Activated T-cell treated with anti-CD3 and anti-CD28 coated beads for 24 hours (primary cell): ENCODE measurements at regions not wholly inside any gene's neighbourhood (a gene's known extent, or its start where the extent isn't known, plus 50 kb on each side); places are given as distances from the start of the nearest gene placed in this dataset.

ENCODE experiments used
- DNase-seq: peaks from one replicate; pipeline ENCODE4 v3.0.0-alpha.2; 2020; ENCODE audit warnings: low read depth

DNA sequence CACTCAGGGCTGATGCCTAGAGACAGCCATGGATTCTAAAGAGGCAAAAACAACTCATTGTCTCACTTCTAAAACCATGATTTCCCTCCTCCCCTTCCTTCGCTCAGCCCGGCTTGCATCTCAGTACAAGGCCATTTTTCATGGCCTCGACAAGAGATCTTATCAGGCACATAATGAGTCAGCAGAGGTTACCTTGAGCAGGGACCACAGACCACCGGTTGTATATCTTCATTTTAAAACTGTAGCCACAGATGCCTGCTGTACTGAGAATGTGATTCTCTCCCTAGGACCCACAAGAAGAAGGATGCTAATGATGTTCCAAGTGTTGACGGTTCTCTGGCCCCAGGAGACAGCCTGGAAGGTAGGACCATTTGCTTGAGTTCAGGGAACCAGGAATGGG, 331.9 kb downstream of the AJAP1 start:
- DNase-seq: no peak

DNA sequence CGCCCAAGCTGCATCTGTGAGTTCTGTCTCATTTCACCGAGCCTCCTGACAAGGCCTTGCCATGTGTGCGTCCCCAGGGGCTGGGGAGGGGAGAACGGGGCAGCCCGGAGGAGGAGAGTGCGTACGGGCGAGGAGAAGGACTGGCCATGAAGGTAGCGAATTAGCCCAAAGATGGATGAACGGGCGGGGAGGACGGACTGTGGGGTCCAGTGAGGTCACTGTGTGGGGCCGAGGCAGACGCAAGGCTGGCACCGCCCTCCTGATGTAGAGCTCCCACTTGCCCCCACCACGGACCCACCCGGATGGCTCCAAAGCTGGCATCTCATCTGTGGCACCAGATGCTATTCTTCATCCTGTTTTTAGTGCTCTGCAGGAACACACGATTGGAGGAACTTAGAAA, 330.4 kb downstream of the AJAP1 start:
- DNase-seq: no peak

DNA sequence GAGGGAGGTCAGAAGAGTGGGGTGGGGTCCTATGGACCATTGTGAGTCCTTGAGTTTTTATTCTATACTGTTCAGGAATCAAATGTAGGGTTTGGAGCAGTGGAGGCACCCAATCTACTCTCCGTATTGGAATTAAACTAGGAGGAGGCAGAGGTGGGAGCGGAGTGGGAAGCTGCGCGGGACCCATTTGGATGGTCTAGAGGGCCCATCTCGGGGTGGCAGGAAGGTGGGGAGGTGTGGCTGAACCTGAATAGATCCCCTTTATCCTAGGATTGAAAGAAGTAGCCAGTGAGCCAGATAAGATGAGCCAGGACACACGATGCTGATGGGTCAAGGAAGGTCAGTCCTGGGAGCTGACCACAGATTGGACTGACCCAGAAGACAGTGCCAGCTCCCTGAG, 325.8 kb downstream of the AJAP1 start:
- no peak for DNase-seq

DNA sequence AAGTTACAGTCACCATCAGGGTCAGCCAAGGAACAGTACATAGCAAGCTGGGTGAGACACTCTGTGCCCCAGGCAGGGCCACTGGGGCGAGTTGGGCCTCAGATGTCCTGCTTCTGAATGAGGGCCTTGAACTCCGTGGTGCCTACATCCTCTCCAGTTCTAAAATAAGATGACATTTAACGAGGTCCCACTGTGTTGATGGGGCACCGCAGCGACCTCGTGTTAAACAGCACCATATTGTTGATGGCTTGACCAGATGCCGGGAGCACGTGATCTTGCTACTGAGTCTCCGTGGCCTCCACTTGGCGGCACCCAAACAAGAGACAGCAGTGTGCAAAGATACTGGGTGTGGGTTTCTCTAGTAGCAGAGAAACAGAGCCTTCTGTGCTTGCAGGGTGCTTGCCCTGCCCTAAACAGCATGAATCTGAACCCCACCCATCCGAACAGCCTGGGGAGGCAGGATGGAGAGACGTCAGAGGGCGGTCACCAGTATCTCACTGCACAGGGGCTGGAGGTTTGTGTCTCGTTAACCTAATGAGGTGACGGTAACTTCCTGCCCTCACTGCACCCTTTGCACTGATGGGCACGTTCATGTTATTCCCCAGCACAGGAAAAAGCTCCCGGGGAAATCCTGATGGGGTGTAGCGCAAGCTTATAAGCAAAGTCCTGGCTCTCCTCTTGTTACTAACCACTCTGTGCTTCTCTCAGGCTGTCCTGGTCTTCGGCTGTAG, 324.4 kb downstream of the AJAP1 start:
- no peak for DNase-seq

DNA sequence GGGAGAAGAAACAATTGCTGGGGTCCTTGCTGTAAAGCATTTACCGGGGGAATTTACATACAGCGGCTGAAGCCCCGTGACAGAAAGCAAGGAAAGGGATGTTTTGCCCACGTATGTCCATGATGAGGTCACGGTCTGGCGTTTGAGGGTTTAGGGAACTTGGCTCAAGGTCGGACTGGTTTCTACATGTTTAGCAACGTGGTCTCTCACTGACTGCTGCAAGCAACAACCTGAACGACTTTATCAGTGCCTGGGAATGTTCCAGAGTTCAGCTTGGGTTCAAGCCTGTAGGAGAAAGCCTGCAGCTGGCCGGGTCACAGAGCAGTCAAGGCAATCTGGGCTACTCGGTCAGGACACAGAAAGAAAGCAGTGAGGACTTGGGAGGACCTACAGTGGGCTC, 323.3 kb downstream of the AJAP1 start:
- no peak for DNase-seq

DNA sequence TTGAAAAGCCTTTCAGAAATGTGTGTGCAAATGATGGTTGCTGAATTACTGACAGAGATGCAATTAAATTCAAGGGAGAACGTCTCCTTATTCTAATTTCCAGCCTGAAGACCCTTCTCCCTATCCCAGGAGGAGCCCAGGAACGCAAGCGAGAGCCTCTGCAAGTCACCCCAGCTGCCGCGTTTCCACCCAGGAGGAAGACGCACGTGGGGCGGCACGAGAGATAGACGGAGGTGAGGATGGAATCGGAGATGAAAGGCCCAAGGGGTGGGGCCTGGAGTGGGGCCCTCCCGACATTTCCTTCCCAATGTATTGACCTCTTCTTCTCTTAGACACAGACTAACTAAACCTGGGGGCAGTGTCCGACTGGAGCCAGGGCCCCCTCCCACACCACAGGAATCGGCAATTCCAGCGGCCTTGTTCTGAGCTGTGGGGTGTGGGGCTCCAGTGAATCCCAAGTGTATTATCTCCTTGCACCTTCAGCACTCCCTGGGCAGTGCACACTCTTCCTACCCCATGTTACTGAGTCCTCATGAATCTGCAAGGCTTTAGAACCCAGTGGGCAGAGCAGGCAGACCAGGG, 322.5 kb downstream of the AJAP1 start:
- DNase-seq: no peak

DNA sequence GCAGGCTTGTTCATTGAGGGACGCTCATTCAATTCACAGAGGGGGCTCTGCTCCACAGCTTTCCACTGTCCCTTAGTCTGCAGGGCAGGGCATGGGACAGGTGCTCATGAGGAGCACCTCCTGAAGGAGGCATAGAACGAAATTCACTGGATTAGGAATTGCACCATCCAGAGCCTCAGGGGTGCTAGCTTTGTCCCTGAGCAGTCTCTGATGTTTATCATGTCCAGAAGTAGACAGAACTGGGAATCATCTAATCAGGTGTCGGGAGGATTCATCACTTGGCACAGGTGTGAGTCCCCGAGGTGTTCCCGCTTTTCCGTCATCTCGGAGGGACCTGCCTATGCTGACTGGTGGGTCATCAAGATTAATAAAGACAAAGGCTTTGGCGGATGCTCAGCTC, 321.4 kb downstream of the AJAP1 start:
- DNase-seq: no peak

DNA sequence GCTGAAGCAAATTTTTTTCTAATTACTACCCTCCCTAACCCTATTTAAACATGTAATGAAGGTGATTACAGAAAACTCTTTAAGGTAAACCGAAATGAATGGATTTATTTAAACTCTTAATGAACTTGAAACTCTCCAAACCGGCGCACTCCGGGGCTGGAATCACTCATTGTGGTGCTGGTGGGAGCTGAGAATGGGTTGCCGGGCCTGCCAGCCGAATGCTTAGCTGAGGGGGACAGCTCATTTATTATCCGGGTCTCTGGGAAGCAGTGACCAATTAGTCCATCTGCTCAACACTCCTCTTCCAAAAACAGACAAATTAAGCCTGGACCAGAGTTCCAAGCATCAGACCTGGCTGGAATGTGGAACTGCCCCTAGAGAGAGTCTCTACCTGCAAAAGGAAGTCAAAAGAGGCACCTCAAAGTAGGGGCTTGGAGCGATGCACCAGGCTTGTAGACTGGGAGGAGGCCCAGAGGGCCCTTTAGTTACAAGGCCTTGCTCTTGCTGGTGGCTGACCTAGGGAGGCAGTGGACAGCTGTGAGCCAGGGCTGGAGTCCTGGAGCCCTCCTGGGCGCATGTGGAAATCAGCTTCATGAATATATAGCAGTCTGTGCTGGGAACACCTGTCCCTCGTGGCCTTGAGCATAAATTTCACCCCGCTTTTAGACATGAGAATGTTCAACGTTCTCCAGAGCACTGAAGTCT, 320.7 kb downstream of the AJAP1 start:
- no peak for DNase-seq

DNA sequence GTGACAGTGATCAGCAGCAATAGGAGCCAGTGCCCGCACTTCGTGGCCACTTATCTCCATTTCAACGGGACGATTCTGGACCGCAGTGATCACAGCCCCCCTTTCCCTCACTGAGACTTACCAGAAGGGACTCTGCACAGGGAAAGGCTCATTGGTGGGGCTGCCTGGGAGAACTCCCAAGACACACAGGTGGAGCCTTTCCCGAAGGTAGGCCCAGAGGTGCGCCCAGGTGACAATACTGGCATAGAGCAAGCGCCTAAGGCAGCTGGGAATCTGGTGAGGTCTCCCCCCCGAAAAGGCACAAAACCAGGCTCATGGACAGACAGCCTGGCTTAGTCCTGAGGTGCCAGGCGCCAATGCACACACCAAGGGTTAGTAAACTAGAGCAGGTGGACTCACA, 318.9 kb downstream of the AJAP1 start:
- DNase-seq: no peak

DNA sequence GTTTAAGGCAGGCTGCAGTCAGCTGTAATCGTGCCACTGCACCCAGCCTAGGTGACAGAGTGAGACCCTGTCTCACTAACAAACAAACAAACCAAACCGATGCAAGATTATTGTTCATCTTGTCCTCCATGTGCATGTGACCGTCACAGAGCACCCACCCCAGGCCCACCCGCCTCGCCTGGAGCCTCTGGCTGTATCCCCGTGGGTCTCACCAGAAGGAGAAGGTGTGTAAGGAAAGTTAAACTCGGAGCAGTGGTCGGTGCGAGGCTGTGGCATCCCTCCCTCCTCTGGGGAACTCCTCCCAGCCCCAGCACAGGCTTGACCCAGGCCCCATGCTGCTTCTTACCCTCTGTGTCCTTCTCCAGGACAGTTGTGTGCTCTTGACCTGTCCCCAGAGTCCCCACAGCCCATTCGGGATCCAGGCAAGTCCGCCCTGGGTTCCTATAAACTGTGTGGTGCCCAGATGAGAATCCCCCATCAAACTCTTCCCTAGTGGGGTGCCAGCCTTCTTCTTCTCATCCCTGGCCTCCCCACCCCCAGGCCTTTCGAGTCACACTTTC, 318.4 kb downstream of the AJAP1 start:
- no peak for DNase-seq

DNA sequence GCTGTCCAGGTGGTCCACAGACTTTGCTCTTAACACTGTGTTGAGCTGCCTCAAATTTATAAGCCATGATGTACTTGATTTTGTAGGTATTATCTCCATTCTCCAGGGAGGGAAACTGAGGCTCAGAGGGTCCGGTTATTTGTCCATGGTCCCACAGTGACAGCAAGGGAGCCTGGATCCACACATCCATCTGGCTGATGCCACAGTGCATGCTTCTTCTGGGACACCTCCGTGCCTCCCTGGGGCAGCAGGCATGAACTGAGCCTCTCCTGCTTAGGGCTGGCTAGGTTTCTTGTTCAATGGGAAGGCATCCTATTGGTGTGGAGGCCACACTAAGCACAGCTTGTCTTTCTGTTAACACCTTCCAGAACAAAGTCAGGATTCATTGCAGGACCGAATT, 317.3 kb downstream of the AJAP1 start:
- DNase-seq: no peak

DNA sequence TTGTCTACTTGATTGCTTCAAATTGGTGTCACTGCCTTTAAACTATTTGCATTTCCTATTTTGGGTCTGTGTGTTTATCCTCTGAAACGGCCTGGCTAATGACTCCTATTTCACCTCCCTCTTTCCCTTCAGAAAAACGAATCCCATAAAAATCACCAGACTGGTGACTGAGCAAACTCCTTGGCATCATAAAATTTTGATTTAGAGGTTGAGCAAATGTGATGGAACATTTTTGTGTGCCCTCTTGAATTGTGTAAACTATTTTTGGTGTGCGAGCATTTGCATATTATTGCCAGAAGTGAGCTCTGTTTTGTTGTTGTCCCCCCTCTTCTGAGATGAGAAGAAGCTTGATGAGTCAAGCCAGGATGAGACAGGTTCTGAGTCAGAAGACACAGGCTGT, 316.1 kb downstream of the AJAP1 start:
- no peak for DNase-seq

DNA sequence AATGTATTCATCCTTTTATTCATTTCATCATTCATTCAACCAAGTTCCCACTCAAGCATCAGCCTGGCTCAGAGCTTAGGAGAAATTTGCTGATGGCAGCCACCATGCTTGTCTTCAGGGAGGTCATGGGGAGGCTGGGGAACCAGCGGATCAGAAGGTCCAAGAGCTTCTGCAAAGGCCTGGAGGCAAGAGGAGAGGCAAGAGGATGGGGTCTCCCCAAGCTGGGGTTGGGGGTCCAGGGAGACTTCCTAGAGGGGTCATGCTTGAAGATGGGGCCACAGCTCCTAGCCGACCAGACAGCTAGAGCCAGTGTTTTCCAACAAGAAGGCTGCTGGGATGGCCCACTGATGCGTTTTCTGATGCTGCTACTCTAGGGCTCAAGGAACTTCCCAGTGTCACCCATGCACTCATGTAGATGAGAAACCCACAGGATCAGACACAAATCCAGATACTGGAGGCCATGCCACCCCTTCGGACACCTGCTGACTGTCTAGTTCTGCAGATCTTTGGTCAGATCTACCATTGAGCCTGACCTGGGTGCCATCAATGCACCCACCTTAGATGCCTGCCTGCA, 315.2 kb downstream of the AJAP1 start:
- DNase-seq: no peak

DNA sequence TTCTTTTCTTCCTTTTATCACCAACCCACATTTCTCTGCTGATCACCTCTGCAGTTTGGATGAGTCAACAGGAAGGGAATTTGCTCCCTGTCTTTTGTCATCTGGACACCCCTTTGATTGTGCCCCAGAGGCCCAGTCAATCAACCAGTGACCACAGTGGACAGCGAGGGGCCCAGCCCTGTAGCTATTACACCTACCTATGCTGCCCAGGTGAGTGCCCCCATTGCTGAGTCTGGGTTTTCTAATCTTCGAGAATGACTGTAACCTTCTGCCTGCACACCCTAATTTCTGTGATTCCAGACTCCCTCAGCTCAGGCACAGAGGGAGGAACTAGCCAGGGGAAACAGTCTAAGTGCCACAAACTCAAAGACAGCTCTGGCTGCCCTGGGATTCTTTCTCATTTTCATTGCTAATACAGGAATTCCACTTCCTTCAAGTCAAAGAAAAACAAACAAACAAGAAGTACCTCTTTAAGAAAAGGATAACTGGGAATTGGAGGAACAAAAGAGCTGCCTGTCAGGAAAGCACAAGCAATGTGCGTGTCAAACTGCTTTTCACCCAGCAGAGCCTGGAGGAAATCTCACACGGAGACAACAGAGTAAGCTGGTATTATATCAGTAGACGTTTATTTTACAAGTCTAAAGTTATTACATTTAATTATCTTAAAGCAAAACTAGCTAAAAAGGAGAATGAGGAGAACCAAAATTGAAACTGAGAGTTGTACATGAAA, 311.1 kb downstream of the AJAP1 start:
- DNase-seq: no peak

DNA sequence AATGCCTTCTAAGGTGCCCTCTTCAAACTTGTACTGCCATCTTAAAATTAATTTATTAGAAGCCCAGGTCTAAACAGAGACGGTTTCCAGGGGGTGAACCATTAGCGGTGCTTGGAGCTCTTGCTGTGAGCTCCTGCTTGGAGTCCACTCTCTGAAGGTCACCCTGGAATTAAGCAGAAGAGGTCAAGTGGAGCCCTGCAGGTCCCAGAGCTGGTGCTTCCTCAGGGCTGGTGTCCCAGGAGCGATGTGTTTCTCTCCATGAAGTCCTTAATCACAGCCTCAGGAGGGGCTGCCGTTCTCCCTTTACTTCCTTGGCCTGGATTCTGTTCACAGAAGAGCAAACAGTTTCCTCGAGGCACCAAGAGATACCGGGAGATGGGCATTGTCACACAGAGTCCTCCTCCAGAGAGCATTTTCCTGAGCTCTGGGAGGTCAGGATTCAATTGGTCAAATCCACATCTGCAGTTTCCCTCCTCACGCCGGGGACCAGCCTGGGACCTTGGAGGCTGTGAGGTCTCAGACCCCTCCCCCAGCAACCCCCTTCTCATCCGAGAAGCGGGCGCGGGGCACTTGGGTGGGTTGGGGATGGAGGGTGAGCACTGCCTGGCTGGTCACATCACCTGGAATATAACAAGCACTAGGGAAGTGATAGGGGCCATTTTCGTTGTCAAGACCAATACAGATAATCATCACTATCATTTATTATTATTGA, 310.4 kb downstream of the AJAP1 start:
- no peak for DNase-seq

DNA sequence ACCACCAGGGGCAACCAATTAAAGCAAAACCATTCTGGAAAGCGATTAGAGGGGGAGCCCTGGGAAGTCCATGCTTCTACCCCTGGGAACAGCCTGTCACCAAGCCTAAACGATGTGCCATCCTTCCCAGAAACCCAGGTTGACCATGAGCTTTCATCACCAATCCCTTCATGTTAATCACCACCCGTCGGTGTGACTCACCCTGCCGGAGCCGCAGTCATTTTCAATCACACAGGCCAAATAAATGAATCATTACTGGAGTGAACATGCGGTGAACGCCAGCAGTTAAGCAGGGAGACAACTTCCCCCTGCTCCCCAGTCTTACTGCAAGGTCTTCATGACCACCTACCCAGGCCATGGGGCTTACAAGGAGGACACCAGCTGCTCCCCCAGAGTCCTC, 308.8 kb downstream of the AJAP1 start:
- no peak for DNase-seq

DNA sequence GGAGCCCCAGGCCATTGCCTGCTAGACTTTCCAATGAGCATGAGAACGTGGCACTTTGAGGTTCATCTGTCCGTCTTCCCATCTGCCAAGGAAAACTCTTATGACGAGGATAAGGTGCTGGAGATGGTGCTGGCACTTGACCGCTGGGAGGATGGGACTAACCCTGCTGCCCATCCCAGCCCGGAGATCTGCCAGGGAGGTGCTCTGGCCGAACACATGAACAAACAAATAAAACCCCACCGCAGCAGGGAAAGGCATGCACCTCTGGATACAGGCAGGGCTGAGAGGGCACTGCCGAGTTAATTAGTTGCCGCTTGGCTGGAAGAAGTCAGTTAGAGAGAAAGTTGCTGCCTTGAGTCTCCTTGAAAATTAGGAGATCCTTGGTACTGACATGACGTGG, 308.4 kb downstream of the AJAP1 start:
- DNase-seq: no peak

DNA sequence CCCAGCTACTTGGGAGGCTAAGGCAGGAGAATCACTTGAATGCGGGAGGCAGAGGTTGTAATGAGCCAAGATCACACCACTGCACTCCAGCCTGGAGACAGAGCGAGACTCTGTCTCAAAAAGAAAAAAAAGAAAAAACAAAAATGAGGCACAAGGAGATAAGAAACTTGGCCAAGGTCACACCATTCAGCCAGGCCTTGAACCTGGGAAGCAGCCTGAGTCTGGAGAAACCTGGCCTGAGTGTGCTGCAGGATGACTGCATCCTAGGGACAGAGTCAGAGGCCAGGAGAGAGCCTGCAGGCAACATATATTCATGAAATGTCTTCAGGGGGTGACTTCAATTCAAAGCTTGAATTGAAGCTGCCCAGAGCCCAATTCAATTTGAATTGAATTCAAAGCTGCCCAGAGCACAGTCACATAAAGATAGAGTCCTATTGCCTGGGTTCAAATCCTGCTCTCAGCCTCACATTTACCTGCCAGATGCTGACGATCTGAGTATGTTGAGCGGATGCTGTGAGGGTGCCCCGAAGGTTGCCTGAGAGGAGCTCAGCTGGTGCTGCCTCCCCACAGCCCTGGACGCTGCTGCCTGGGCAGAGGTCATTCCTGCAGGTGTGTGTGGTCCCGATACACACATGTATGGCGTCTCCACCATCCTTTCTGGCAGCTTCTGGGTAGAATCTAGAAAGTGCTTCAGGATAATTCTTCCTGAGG, 307.7 kb downstream of the AJAP1 start:
- no peak for DNase-seq

DNA sequence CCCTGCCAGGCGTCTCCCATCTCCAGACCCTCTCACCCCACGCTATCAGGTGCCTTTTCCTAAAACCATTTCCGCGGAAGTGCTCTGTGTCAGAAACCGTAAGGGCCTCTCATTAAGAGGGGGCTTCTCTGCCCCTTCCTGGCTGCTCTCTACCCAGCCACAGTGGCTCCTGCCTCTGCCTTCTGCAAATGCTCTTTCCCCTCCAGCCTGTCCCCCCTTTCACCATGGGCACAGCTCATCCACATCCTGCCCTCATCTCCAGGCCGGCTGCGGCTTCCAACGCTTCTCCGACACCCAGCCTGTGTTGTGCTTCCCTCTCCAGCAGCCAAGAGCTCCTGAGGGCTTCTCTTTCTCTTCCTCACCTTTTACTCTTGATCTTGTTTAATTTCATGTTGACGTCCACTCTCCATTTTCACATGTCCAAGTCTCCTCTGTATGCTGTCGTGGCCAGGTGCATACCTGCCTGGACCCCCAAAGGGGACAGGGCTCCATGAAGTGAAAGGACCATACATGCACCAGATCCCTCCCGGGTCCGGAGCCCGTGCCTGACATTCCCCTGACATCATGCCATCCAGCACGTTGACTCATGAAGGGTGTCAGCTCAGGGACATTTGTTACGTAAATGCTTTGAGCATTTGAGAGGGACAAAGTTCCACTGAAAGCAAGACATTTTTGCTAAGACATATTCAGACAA, 306.5 kb downstream of the AJAP1 start:
- DNase-seq: no peak

DNA sequence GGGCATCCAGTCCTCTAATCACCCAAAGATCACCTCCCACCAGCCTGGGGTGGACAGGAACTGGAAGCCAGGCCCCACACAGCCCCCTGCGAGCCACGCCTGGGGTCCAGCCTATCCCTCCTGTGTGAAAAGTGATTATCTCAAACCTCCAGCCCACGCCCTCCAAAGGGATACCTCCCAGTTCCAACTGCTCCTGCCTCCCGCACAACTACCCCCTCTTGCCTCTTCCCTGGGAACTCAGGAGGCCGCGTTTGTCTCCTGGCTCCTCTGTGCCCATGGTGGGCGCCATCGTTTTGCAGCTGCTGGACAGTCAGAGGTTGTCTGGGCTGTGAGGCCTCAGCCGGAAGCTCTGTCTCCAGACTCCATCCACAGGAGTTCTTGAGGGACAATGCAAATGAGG, 305.9 kb downstream of the AJAP1 start:
- DNase-seq: no peak
